ENCODE measurements at regions not wholly inside any gene's neighbourhood (a gene's known extent, or its start where the extent isn't known, plus 50 kb on each side); places are given as distances from the start of the nearest gene placed in this dataset.
"Not testable (repeated sequence)": the region's sequence is repeated elsewhere in the genome, so short reads cannot be mapped to it uniquely, and the experiment has no call there.

DNA sequence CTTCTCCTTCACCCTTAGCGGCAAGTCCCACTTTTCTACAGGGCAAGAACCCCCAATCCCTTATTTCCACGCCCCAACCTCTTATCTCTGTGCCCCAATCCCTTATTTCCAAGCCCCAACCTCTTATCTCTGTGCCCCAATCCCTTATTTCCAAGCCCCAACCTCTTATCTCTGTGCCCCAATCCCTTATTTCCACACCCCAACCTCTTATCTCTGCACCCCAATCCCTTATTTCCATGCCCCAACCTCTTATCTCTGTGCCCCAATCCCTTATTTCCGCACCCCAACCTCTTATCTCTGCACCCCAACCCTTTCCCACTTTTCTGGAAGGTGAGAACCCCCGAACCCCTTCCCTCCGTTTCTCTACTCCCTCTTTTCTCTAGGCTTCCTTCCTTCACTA is 116.1 kb upstream of the GJE1 start:
- DNase-seq (ENCODE audit: low read depth); H3K4me3 ChIP-seq (ENCODE audit: low read depth, low read length): not testable (repeated sequence)

DNA sequence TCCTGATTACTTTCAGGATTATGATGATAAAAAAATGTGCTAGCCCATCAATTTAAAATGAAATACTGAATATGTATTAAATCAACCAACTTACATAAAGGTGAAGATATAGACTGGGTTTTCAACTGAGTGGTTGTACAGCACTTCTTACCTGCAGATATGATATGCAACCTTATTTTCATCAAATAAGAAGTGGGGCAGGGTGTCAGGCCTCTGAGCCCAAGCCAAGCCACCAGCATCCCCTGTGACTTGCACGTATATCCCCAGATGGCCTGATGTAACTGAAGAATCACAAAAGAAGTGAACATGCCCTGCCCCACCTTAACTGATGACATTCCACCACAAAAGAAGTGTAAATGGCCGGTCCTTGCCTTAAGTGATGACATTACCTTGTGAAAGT is 117.3 kb upstream of the GJE1 start:
- DNase-seq (ENCODE audit: low read depth), result not testable (repeated sequence)

DNA sequence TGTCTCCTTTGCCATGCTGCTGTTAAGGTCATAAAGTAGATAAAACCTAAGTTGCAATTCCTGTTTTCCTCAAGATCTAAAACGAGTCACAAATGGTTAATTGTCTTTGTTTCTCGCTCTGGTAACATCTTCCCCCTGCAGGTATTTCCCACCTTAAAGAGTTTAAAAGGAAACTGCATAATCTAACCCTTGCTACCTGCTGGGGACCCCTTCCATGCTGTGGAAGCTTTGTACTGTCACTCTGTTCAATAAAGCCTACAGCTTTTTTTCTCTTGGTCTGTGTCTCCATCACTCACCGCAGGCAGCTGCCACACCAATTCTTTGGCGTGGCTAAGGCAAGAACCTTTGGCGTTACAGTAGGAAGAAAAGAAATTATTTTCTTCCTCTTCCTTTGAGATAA is 117.7 kb upstream of the GJE1 start:
- TF ChIP-seq, protein P1, sequence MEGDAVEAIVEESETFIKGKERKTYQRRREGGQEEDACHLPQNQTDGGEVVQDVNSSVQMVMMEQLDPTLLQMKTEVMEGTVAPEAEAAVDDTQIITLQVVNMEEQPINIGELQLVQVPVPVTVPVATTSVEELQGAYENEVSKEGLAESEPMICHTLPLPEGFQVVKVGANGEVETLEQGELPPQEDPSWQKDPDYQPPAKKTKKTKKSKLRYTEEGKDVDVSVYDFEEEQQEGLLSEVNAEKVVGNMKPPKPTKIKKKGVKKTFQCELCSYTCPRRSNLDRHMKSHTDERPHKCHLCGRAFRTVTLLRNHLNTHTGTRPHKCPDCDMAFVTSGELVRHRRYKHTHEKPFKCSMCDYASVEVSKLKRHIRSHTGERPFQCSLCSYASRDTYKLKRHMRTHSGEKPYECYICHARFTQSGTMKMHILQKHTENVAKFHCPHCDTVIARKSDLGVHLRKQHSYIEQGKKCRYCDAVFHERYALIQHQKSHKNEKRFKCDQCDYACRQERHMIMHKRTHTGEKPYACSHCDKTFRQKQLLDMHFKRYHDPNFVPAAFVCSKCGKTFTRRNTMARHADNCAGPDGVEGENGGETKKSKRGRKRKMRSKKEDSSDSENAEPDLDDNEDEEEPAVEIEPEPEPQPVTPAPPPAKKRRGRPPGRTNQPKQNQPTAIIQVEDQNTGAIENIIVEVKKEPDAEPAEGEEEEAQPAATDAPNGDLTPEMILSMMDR (IDR thresholded peaks at IDR 0.05; ENCODE audit: control insufficient read depth, extremely low read depth, insufficient read depth), result no peak
- DNase-seq (ENCODE audit: low read depth), result no peak
- no peak overlapping the region for H3K4me3 ChIP-seq (ENCODE audit: low read depth, low read length)

More for the DNA sequence above, 117.3 kb upstream of the GJE1 start:
- H3K4me3 ChIP-seq (ENCODE audit: low read depth, low read length), result not testable (repeated sequence)

DNA sequence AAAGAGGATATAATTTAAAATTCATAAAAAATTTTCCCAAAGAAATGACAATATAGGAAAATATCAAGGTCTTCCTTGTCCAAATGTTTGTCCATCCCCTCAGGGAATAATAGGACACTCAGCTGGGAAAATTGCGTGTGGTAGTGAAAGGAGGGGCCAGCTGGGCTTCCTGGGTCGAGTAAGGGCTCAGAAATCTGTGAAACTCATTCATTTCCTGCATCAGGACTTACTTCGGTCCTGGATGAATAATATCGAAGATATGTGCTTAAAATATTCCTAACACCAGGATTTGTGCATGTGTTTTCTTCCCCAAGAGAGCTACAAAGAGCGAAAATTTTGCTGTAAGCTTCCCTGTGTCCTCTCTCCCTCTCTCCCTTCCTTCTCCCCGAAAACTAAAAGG is 118.2 kb upstream of the GJE1 start:
- no peak for DNase-seq (ENCODE audit: low read depth)
- no peak overlapping the region for H3K4me3 ChIP-seq (ENCODE audit: low read depth, low read length)
- TF ChIP-seq, protein P1 (IDR thresholded peaks at IDR 0.05; ENCODE audit: control insufficient read depth, extremely low read depth, insufficient read depth), result no peak

DNA sequence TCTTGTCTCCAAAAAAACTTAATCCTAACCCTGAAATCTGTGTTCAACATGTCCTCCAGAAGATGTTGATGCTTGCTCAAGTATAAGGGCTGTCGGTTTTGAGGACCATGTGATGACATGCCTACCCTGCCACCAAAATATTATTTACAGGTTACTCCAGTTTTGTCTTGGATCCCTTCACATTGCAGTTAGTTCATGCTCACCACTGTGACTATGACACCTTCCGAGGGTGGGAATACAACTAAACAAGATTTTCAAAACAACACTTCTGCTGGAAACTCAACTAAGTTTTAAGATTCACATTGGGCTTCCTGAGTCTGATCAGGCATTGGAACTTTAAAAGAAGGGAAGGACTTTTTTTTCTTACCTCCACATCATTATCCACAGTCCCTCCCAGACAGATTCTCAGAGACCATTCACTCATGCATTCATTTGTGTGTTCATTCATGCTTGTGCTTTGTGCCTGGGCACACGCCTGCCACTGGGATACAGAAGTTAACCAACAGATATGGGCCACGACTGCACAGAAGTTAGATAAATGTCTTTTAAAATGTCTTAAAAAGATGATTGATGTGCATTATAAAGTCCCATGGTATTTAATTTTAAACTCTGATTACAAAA is 118.7 kb upstream of the GJE1 start:
- no peak for DNase-seq (ENCODE audit: low read depth)
- H3K4me3 ChIP-seq (ENCODE audit: low read depth, low read length), result no peak overlapping the region
- TF ChIP-seq, protein P1 (IDR thresholded peaks at IDR 0.05; ENCODE audit: control insufficient read depth, extremely low read depth, insufficient read depth), result no peak

DNA sequence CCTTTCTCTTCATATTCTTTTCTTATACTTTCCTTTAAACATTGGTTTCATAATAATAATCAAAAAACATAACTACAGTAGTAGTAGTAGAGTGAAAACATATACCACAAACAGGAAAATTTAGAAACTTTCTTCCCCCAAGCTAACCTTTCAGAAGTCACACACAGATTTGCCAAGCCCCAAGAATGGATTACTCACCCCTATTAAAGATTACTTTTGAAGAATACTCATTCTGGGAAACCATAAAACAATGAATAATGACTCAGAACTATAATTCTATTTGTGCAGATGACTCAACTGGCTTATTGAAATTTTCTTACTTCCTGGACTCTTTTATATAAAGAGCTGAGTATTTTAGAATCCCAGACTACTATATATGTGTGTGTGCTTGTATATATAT is 119.4 kb upstream of the GJE1 start:
- no peak overlapping the region for H3K4me3 ChIP-seq (ENCODE audit: low read depth, low read length)
- DNase-seq (ENCODE audit: low read depth), result no peak
- TF ChIP-seq, protein P1 (IDR thresholded peaks at IDR 0.05; ENCODE audit: control insufficient read depth, extremely low read depth, insufficient read depth), result no peak

DNA sequence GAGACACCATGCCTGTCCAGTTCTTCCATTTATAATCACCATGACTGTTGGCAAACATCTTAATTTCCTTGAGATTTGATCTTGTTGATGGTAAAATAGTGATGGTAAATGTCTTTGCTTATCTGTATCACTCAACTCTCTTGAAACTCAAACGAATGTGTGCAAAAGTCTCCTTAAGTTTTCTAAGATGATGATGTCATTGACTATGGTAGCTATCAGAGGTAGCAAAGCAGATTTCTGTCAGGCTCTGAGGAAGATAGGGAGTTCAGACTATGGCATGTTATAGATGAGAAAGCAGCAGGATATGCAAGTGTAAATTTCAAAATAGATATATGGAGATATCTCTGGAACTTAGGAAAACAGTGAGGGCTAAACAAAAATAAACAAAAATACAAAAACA is 121.0 kb upstream of the GJE1 start:
- no peak for DNase-seq (ENCODE audit: low read depth)
- TF ChIP-seq, protein P1 (IDR thresholded peaks at IDR 0.05; ENCODE audit: control insufficient read depth, extremely low read depth, insufficient read depth), result no peak
- no peak overlapping the region for H3K4me3 ChIP-seq (ENCODE audit: low read depth, low read length)

DNA sequence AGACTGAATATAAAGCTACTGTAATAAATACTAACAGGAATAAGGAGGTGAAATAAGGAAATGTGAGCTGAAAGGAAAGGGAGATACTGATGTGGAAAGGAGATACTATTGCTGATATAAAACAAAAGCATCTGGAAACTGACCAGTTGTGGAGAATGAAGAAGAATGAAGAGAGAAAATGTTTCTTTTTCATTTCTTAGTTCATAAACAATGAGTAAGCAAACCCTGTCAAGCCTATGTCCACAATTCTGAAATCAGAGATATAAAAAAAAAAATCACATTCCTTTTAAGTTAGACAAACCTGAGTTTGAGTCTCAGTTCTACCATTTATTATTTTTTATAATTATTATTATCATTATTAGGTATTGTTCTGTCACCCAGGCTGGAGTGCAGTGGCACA is 121.6 kb upstream of the GJE1 start:
- no peak for DNase-seq (ENCODE audit: low read depth)
- no peak overlapping the region for H3K4me3 ChIP-seq (ENCODE audit: low read depth, low read length)
- TF ChIP-seq, protein P1 (IDR thresholded peaks at IDR 0.05; ENCODE audit: control insufficient read depth, extremely low read depth, insufficient read depth), result no peak
